AG04450 (cell line): ENCODE measurements at regions not wholly inside any gene's neighbourhood (a gene's known extent, or its start where the extent isn't known, plus 50 kb on each side); places are given as distances from the start of the nearest gene placed in this dataset.

Experiments used
- CTCF ChIA-PET: fragments of 300-600, 350-600 bp; formaldehyde crosslinking; extraction: SDS; loops from one replicate; lab custom pipeline; 2022; ENCODE audit warnings: antibody characterized with exemption, inconsistent platforms; lab: Charles Lee
- POLR2A ChIA-PET: fragments of 350-600 bp; formaldehyde crosslinking; extraction: SDS; loops from one replicate; lab custom pipeline; 2021; ENCODE audit warnings: antibody characterized with exemption, inconsistent platforms; lab: Yijun Ruan, JAX
- DNase-seq: peaks from one replicate; pipeline ENCODE4 v3.0.0-alpha.2; 2011; ENCODE audit warnings: low read depth, low spot score
- H3K27ac ChIP-seq: one replicate; pipeline ENCODE4 v1.5.1; 2012; ENCODE audit warnings: low read depth, low read length, control low read depth
- H3K27me3 ChIP-seq: one replicate; pipeline ENCODE4 v1.6.0; 2012; ENCODE audit warnings: low read length; ENCODE audit not compliant: control insufficient read depth, insufficient read depth
- H3K4me3 ChIP-seq: 2 replicates; pipeline ENCODE4 v1.5.1; 2011; ENCODE audit warnings: mild to moderate bottlenecking, low read depth, low read length, control low read depth
- H3K9me3 ChIP-seq: 2 replicates; pipeline ENCODE4 v1.5.1; 2012; ENCODE audit warnings: low read length; ENCODE audit not compliant: control insufficient read depth, insufficient read depth
- CTCF ChIP-seq: IDR thresholded peaks from 2 replicates; pipeline ENCODE4 v1.5.1; 2011; ENCODE audit warnings: low read depth, low read length, control low read depth, inconsistent platforms

GRCh38 chr5:155430192-155430591, 416.6 kb downstream of the KIF4B start:
- H3K27me3 ChIP-seq, result no peaks in the 10 kb centered on the region
- peaks cover 6% of the 10 kb centered on the region; the same call in 1 of the 2 replicates for H3K9me3 ChIP-seq
- ChIA-PET CTCF (no interaction called here), POLR2A (no interaction called here)
- no peak for TF ChIP-seq CTCF
- H3K27ac ChIP-seq, result no peak overlapping the region
- H3K4me3 ChIP-seq, result no peak overlapping the region
- no peak for DNase-seq

GRCh38 chr5:155434267-155434666, 420.7 kb downstream of the KIF4B start:
- DNase-seq, result no peak
- Histone ChIP-seq H3K4me3 (no peak overlapping the region), H3K27me3 (no peaks in the 10 kb centered on the region), H3K27ac (no peak overlapping the region), H3K9me3 (peaks cover 12% of the 10 kb centered on the region; the same call in 1 of the 2 replicates)
- POLR2A ChIA-PET, result no interaction called here
- TF ChIP-seq CTCF, result no peak
- CTCF ChIA-PET, result no interaction called here

- no peak for DNase-seq
- H3K9me3 ChIP-seq, result peaks cover 12% of the 10 kb centered on the region; the same call in 1 of the 2 replicates
- no peak for TF ChIP-seq CTCF
- H3K27me3 ChIP-seq, result no peaks in the 10 kb centered on the region
- H3K27ac ChIP-seq, result no peak overlapping the region
- CTCF ChIA-PET, result no interaction called here
- POLR2A ChIA-PET, result no interaction called here
- H3K4me3 ChIP-seq, result no peak overlapping the region
These were observed 421.1 kb downstream of the KIF4B start for GRCh38 chr5:155434681-155435080.

- Histone ChIP-seq H3K27me3 (no peaks in the 10 kb centered on the region), H3K27ac (no peak overlapping the region), H3K4me3 (no peak overlapping the region), H3K9me3 (peaks cover 6% of the 10 kb centered on the region; the same call in 1 of the 2 replicates)
- TF ChIP-seq CTCF, result no peak
- POLR2A ChIA-PET, result no interaction called here
- CTCF ChIA-PET, result no interaction called here
- DNase-seq, result no peak
These were observed 428.3 kb downstream of the KIF4B start for GRCh38 chr5:155441849-155442248.

- H3K9me3 ChIP-seq, result peaks cover 23% of the 10 kb centered on the region
- ChIA-PET POLR2A (no interaction called here), CTCF (no interaction called here)
- no peak overlapping the region for H3K27ac ChIP-seq
- TF ChIP-seq CTCF, result no peak
- no peak for DNase-seq
- no peak overlapping the region for H3K4me3 ChIP-seq
- no peaks in the 10 kb centered on the region for H3K27me3 ChIP-seq
These were observed 437.6 kb downstream of the KIF4B start for GRCh38 chr5:155451106-155451505.
